ENCODE measurements at regions not wholly inside any gene's neighbourhood (a gene's known extent, or its start where the extent isn't known, plus 50 kb on each side); places are given as distances from the start of the nearest gene placed in this dataset.

DNA sequence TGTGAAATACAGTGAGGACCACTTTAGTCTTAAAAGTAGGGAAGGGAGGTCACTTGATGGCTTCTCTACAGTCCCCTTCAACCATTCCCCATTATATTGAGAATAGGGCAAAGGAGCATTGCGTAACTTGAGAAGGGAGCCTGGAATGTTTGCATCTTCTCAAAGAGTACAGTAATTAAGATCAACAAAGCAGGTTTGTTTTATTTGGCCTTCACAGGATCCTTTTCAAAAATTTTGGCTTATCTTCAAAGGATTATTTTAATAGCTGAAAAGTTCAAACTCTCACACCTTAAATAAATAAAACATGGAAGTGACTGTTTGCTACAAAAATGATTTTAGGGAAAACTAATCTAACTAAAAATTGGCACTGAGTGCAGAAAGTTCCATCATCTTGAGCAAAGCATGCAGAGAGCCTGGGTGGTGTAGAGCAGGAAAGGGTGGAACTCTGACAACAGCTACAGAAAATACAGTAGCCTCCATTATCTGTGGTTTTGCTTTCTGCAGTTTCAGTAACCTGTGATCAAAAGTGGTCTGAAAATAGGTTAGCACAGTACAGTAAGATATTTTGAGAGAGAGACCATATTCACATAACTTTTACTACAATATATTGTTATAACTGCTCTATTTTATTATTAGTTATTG lies 214.0 kb downstream of the MDFIC start:
- Histone ChIP-seq H3K4me1 (ENCODE audit: control insufficient read depth, insufficient read depth, low read length) (peaks cover 5% of the 10 kb centered on the region), H3K9ac (ENCODE audit: control insufficient read depth, insufficient read depth, low read length) (no peak overlapping the region), H3K27ac (ENCODE audit: control insufficient read depth, insufficient read depth) (no peak overlapping the region), H3K4me2 (ENCODE audit: control insufficient read depth, insufficient read depth) (no peak overlapping the region), H3K9me3 (replicated peaks; ENCODE audit: control insufficient read depth, insufficient read depth, low read length) (no peaks in the 10 kb centered on the region), H3K27me3 (replicated peaks in 1 of 2; ENCODE audit: control insufficient read depth in 2 of 2, insufficient read depth in 2 of 2, low read length in 1 of 2) (no peaks in the 10 kb centered on the region), H3K79me2 (ENCODE audit: control insufficient read depth, insufficient read depth, low read length) (no peaks in the 10 kb centered on the region), H3K4me3 (no peak overlapping the region), H3K36me3 (ENCODE audit: control insufficient read depth in 2 of 2, insufficient read depth in 2 of 2, low read length in 1 of 2) (no peaks in the 10 kb centered on the region), H4K20me1 (ENCODE audit: control insufficient read depth, insufficient read depth) (no peaks in the 10 kb centered on the region), H2AFZ (ENCODE audit: control insufficient read depth, low read depth, low read length) (no peak overlapping the region; the same call in 1 of the 2 replicates)
- WGBS (ENCODE audit: insufficient coverage, insufficient replicate concordance, low lambda C conversion rate, missing lambda C conversion rate) = 100% methylated on average over 1 of the region's 1 CpG
- DNase-seq (ENCODE audit: low read depth, low spot score) (no peak), ATAC-seq (peak; percentile 48; the same call in 2 of the 3 replicates), FAIRE-seq (peak; percentile 65)
- POLR2A ChIA-PET = no interaction called here
- CTCF ChIA-PET = no interaction called here
- TF ChIP-seq CHD1 (IDR thresholded peaks at IDR 0.05; ENCODE audit: low read depth, low read length) (no peak), RUNX3 (IDR thresholded peaks at IDR 0.05; ENCODE audit: low read length) (peak; percentile 79), MEF2A (IDR thresholded peaks at IDR 0.05; ENCODE audit: insufficient read depth, low read depth, low read length) (0 out of 2 replicates have a peak, but pooled peaks have one; percentile 42), FOS (IDR thresholded peaks at IDR 0.05; ENCODE audit: borderline replicate concordance, extremely low read depth, insufficient read length) (no peak), RBBP5 (conservative IDR thresholded peaks at IDR 0.05) (no peak), CBFB (IDR thresholded peaks at IDR 0.05; ENCODE audit: low read depth) (0 out of 2 replicates have a peak, but pooled peaks have one; percentile 23), RFX5 (IDR thresholded peaks at IDR 0.05; ENCODE audit: low read depth, low read length) (no peak)
- TF ChIP-seq, protein P1, sequence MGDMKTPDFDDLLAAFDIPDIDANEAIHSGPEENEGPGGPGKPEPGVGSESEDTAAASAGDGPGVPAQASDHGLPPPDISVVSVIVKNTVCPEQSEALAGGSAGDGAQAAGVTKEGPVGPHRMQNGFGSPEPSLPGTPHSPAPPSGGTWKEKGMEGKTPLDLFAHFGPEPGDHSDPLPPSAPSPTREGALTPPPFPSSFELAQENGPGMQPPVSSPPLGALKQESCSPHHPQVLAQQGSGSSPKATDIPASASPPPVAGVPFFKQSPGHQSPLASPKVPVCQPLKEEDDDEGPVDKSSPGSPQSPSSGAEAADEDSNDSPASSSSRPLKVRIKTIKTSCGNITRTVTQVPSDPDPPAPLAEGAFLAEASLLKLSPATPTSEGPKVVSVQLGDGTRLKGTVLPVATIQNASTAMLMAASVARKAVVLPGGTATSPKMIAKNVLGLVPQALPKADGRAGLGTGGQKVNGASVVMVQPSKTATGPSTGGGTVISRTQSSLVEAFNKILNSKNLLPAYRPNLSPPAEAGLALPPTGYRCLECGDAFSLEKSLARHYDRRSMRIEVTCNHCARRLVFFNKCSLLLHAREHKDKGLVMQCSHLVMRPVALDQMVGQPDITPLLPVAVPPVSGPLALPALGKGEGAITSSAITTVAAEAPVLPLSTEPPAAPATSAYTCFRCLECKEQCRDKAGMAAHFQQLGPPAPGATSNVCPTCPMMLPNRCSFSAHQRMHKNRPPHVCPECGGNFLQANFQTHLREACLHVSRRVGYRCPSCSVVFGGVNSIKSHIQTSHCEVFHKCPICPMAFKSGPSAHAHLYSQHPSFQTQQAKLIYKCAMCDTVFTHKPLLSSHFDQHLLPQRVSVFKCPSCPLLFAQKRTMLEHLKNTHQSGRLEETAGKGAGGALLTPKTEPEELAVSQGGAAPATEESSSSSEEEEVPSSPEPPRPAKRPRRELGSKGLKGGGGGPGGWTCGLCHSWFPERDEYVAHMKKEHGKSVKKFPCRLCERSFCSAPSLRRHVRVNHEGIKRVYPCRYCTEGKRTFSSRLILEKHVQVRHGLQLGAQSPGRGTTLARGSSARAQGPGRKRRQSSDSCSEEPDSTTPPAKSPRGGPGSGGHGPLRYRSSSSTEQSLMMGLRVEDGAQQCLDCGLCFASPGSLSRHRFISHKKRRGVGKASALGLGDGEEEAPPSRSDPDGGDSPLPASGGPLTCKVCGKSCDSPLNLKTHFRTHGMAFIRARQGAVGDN (IDR thresholded peaks at IDR 0.05) = no peak
- TF ChIP-seq, protein P2, sequence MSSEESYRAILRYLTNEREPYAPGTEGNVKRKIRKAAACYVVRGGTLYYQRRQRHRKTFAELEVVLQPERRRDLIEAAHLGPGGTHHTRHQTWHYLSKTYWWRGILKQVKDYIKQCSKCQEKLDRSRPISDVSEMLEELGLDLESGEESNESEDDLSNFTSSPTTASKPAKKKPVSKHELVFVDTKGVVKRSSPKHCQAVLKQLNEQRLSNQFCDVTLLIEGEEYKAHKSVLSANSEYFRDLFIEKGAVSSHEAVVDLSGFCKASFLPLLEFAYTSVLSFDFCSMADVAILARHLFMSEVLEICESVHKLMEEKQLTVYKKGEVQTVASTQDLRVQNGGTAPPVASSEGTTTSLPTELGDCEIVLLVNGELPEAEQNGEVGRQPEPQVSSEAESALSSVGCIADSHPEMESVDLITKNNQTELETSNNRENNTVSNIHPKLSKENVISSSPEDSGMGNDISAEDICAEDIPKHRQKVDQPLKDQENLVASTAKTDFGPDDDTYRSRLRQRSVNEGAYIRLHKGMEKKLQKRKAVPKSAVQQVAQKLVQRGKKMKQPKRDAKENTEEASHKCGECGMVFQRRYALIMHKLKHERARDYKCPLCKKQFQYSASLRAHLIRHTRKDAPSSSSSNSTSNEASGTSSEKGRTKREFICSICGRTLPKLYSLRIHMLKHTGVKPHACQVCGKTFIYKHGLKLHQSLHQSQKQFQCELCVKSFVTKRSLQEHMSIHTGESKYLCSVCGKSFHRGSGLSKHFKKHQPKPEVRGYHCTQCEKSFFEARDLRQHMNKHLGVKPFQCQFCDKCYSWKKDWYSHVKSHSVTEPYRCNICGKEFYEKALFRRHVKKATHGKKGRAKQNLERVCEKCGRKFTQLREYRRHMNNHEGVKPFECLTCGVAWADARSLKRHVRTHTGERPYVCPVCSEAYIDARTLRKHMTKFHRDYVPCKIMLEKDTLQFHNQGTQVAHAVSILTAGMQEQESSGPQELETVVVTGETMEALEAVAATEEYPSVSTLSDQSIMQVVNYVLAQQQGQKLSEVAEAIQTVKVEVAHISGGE (CRISPR knock-in tag; IDR thresholded peaks at IDR 0.05) = no peak
- TF ChIP-seq, protein P3, sequence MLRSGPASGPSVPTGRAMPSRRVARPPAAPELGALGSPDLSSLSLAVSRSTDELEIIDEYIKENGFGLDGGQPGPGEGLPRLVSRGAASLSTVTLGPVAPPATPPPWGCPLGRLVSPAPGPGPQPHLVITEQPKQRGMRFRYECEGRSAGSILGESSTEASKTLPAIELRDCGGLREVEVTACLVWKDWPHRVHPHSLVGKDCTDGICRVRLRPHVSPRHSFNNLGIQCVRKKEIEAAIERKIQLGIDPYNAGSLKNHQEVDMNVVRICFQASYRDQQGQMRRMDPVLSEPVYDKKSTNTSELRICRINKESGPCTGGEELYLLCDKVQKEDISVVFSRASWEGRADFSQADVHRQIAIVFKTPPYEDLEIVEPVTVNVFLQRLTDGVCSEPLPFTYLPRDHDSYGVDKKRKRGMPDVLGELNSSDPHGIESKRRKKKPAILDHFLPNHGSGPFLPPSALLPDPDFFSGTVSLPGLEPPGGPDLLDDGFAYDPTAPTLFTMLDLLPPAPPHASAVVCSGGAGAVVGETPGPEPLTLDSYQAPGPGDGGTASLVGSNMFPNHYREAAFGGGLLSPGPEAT (IDR thresholded peaks at IDR 0.05; ENCODE audit: low read depth) = no peak
- intact Hi-C loops (cut with micrococcal nuclease; ENCODE audit: unreplicated experiment) (no loop called here), in situ Hi-C loops (cut with MboI) (no loop called here)
- RAD21 ChIA-PET (ENCODE audit: unreplicated experiment) = no interaction called here
- no TSS peak for BruUV-seq (replicated peaks)
- SMC1A ChIA-PET (ENCODE audit: uncharacterized antibody, unreplicated experiment) = no interaction called here
